CD14-positive monocyte (primary cell): ENCODE measurements at regions not wholly inside any gene's neighbourhood (a gene's known extent, or its start where the extent isn't known, plus 50 kb on each side); places are given as distances from the start of the nearest gene placed in this dataset.

Source experiments
- DNase-seq, 3 donors: peaks; one replicate each; pipeline ENCODE4 v3.0.0-alpha.2; 2011 to 2022
- H2AFZ ChIP-seq: 2 replicates; pipeline ENCODE4 v1.6.0; 2012; ENCODE audit warnings: mild to moderate bottlenecking, low read depth, low read length, inconsistent platforms; ENCODE audit not compliant: insufficient read depth, poor library complexity, severe bottlenecking
- H3K27ac ChIP-seq, 2 donors: 1 replicate in 1 of 2; 2 replicates in 1 of 2; pipeline ENCODE4 v1.5.1; 2012 to 2013; ENCODE audit warnings: low read length in 2 of 2, control low read depth in 1 of 2, inconsistent platforms in 1 of 2, low read depth in 1 of 2, mild to moderate bottlenecking in 1 of 2
- H3K27me3 ChIP-seq, 2 donors: one replicate each; pipeline versions ENCODE4 v1.6.0 to v1.6.1; 2011 to 2013; ENCODE audit warnings: low read length in 2 of 2; ENCODE audit not compliant: control insufficient read depth in 2 of 2, insufficient read depth in 2 of 2
- H3K36me3 ChIP-seq, 2 donors: replicated peaks in 1 of 2; 1 replicate in 1 of 2; 2 replicates in 1 of 2; pipeline versions ENCODE4 v1.5.1 to v1.6.1; 2012 to 2013; ENCODE audit warnings: low read length in 2 of 2, control low read depth in 1 of 2, inconsistent platforms in 1 of 2, mild to moderate bottlenecking in 1 of 2; ENCODE audit not compliant: insufficient read depth in 2 of 2, control insufficient read depth in 1 of 2
- H3K4me1 ChIP-seq, 2 donors: 1 replicate in 1 of 2; 2 replicates in 1 of 2; pipeline versions ENCODE4 v1.5.1 to v1.6.1; 2012 to 2013; ENCODE audit warnings: low read length in 2 of 2, control low read depth in 1 of 2, inconsistent platforms in 1 of 2, mild to moderate bottlenecking in 1 of 2, moderate library complexity in 1 of 2; ENCODE audit not compliant: insufficient read depth in 2 of 2, control insufficient read depth in 1 of 2
- H3K4me2 ChIP-seq: replicated peaks from 2 replicates; pipeline ENCODE3; 2012; ENCODE audit warnings: low read length, moderate library complexity, mild to moderate bottlenecking; ENCODE audit not compliant: poor library complexity, severe bottlenecking; ENCODE audit errors: extremely low read depth
- H3K4me3 ChIP-seq, 3 experiments: fragments of 200-600 bp in 1 of 3; sonication (generic) in 1 of 3; replicated peaks in 1 of 3; 1 replicate in 2 of 3; 2 replicates in 1 of 3; pipeline ENCODE4 v1.5.1; 2011 to 2013; ENCODE audit warnings: low read length in 3 of 3, mild to moderate bottlenecking in 3 of 3, control low read depth in 2 of 3, low read depth in 2 of 3, inconsistent platforms in 1 of 3, moderate library complexity in 1 of 3
- H3K79me2 ChIP-seq: 2 replicates; pipeline ENCODE4 v1.6.0; 2012; ENCODE audit warnings: mild to moderate bottlenecking, control low read depth, inconsistent platforms, low read length, moderate library complexity; ENCODE audit not compliant: insufficient read depth
- H3K9ac ChIP-seq: 2 replicates; pipeline ENCODE4 v1.6.0; 2017; ENCODE audit warnings: low read length, mild to moderate bottlenecking; ENCODE audit not compliant: insufficient read depth, poor library complexity, severe bottlenecking
- H3K9me3 ChIP-seq, 2 donors: replicated peaks in 1 of 2; 1 replicate in 1 of 2; 2 replicates in 1 of 2; pipeline versions ENCODE4 v1.5.1 to v1.6.1; 2012 to 2013; ENCODE audit warnings: low read length in 2 of 2, control low read depth in 1 of 2; ENCODE audit not compliant: control insufficient read depth in 1 of 2, insufficient read depth in 1 of 2
- H4K20me1 ChIP-seq: 2 replicates; pipeline ENCODE4 v1.6.0; 2012; ENCODE audit warnings: mild to moderate bottlenecking, low read length, control low read depth, moderate library complexity; ENCODE audit not compliant: insufficient read depth
- H3K27ac Mint-ChIP-seq, 7 donors: one replicate each; pipeline ENCODE4 v1.8.0; 2020; ENCODE audit warnings: mild to moderate bottlenecking in 7 of 7, mixed read lengths in 7 of 7, moderate library complexity in 6 of 7, inconsistent platforms in 2 of 7
- H3K27me3 Mint-ChIP-seq, 3 donors: one replicate each; pipeline ENCODE4 v1.8.0; 2021 to 2022; ENCODE audit warnings: low read depth in 3 of 3, mild to moderate bottlenecking in 3 of 3, mixed read lengths in 3 of 3, moderate library complexity in 3 of 3, inconsistent platforms in 1 of 3
- H3K36me3 Mint-ChIP-seq, 2 donors: one replicate each; pipeline ENCODE4 v1.8.0; 2020; ENCODE audit warnings: mixed read lengths in 2 of 2, inconsistent platforms in 1 of 2, mild to moderate bottlenecking in 1 of 2
- H3K4me1 Mint-ChIP-seq: one replicate; pipeline ENCODE4 v1.8.0; 2020; ENCODE audit warnings: mild to moderate bottlenecking, mixed read lengths
- H3K4me3 Mint-ChIP-seq, 2 donors: one replicate each; pipeline ENCODE4 v1.8.0; 2020; ENCODE audit warnings: mild to moderate bottlenecking in 2 of 2, mixed read lengths in 2 of 2, moderate library complexity in 1 of 2
- H3K9me3 Mint-ChIP-seq, 7 donors: one replicate each; pipeline ENCODE4 v1.8.0; 2020 to 2022; ENCODE audit warnings: mixed read lengths in 7 of 7, mild to moderate bottlenecking in 6 of 7, moderate library complexity in 6 of 7, inconsistent platforms in 2 of 7
- WGBS: methylation state at CpG from one replicate; pipeline ENCODE4 v1.1.5; 2013; ENCODE audit warnings: missing lambda C conversion rate; ENCODE audit not compliant: insufficient coverage; 5-methylcytosine and 5-hydroxymethylcytosine counted together
- intact Hi-C, 2 donors: fragments of 100-400 bp; cut with micrococcal nuclease; formaldehyde crosslinking; loops; one replicate each; pipeline versions ENCODE4 v1.15.0 to v1.15.1; 2023
- TF ChIP-seq, protein P1 (sequence below): fragments of 200-600 bp; IDR thresholded peaks from one replicate; pipeline ENCODE4 v1.8.0; 2022; ENCODE audit warnings: antibody characterized with exemption, mild to moderate bottlenecking

- Mint-ChIP-seq H3K36me3 (no peaks in the 10 kb centered on the region), H3K4me3 (no peak overlapping the region), H3K4me1 (peaks cover 8% of the 10 kb centered on the region), H3K27me3 (peaks cover 0 to 2% (median 0%) of the 10 kb centered on the region in 3 donors), H3K9me3 (peaks cover 3 to 9% (median 5%) of the 10 kb centered on the region in 7 donors), H3K27ac (no peak overlapping the region)
- Histone ChIP-seq H2AFZ (no peak overlapping the region), H3K4me3 (no peak overlapping the region), H3K9me3 (peaks cover 0 to 4% of the 10 kb centered on the region in 2 donors), H3K36me3 (no peaks in the 10 kb centered on the region), H3K27ac (no peak overlapping the region), H3K79me2 (no peaks in the 10 kb centered on the region), H3K27me3 (no peaks in the 10 kb centered on the region), H3K4me2 (no peak overlapping the region), H3K4me1 (peaks cover 4 to 8% of the 10 kb centered on the region in 2 donors), H3K9ac (no peak overlapping the region), H4K20me1 (no peaks in the 10 kb centered on the region)
- TF ChIP-seq, protein P1, sequence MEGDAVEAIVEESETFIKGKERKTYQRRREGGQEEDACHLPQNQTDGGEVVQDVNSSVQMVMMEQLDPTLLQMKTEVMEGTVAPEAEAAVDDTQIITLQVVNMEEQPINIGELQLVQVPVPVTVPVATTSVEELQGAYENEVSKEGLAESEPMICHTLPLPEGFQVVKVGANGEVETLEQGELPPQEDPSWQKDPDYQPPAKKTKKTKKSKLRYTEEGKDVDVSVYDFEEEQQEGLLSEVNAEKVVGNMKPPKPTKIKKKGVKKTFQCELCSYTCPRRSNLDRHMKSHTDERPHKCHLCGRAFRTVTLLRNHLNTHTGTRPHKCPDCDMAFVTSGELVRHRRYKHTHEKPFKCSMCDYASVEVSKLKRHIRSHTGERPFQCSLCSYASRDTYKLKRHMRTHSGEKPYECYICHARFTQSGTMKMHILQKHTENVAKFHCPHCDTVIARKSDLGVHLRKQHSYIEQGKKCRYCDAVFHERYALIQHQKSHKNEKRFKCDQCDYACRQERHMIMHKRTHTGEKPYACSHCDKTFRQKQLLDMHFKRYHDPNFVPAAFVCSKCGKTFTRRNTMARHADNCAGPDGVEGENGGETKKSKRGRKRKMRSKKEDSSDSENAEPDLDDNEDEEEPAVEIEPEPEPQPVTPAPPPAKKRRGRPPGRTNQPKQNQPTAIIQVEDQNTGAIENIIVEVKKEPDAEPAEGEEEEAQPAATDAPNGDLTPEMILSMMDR, result no peak
- no peak for DNase-seq
- intact Hi-C loops, result no loop called here
- 100% methylated on average over 1 of the region's 7 CpGs for WGBS
Measured at GRCh38 chr5:58911270-58911669, 328.4 kb downstream of the RAB3C start.

DNA sequence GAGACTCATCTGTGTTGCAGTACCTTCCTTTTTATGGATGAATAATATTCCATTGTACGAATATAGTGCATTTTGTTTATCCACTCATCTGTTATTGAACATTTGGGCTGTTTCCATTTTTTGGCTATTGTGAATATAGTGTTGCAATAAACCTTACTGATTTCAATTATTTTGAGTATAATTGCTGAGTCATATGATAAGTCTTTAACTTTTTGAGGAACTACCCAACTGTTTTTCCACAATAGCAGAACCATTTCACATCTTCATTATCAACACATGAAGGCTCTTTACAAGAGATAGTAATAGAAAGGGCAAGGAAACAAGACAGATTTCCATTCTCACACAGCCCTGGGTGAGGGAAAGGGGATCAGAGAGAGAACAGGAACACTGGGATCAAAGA is 329.2 kb downstream of the RAB3C start:
- H3K4me3 Mint-ChIP-seq, result peak overlapping the region in 1 of 2 donors; percentile 30
- Histone ChIP-seq H3K4me1 (peaks cover 4 to 8% of the 10 kb centered on the region in 2 donors), H2AFZ (no peak overlapping the region), H3K79me2 (no peaks in the 10 kb centered on the region), H3K9ac (no peak overlapping the region), H3K4me3 (no peak overlapping the region), H3K27me3 (no peaks in the 10 kb centered on the region), H3K9me3 (peaks cover 0 to 3% of the 10 kb centered on the region in 2 donors), H4K20me1 (no peaks in the 10 kb centered on the region), H3K4me2 (no peak overlapping the region), H3K27ac (no peak overlapping the region), H3K36me3 (no peaks in the 10 kb centered on the region)
- H3K36me3 Mint-ChIP-seq, result no peaks in the 10 kb centered on the region
- peaks cover 3 to 9% (median 5%) of the 10 kb centered on the region in 7 donors for H3K9me3 Mint-ChIP-seq
- no CpG with 5 or more reads among the region's 1 CpG for WGBS
- TF ChIP-seq, protein P1, result no peak
- H3K27me3 Mint-ChIP-seq, result peaks cover 0 to 2% (median 0%) of the 10 kb centered on the region in 3 donors
- DNase-seq, result peak; percentile 6 to 11 (median 7)
- H3K4me1 Mint-ChIP-seq, result peaks cover 8% of the 10 kb centered on the region
- intact Hi-C loops, result no loop called here
- peak overlapping the region in 2 of 7 donors; percentile 53 to 64 for H3K27ac Mint-ChIP-seq
